ENCODE measurements at regions not wholly inside any gene's neighbourhood (a gene's known extent, or its start where the extent isn't known, plus 50 kb on each side); places are given as distances from the start of the nearest gene placed in this dataset.
A peak's percentile ranks its signal among the peaks of the same experiment; 100 is the strongest.

GRCh38 chr3:106217745-106218144 lies 348.9 kb upstream of the CBLB start:
- no peak for DNase-seq

- DNase-seq, result no peak
These were observed 358.3 kb upstream of the CBLB start for GRCh38 chr3:106227068-106227467.

- DNase-seq, result no peak
These were observed 359.5 kb upstream of the CBLB start for GRCh38 chr3:106228271-106228670.

- DNase-seq, result no peak
These were observed 360.9 kb upstream of the CBLB start for GRCh38 chr3:106229495-106230278.

GRCh38 chr3:106231086-106231485 lies 362.3 kb upstream of the CBLB start:
- no peak for DNase-seq

- no peak for DNase-seq
These were observed 364.1 kb upstream of the CBLB start for GRCh38 chr3:106232956-106233355.

- no peak for DNase-seq
These were observed 370.4 kb upstream of the CBLB start for GRCh38 chr3:106239195-106239697.

- DNase-seq, result no peak
These were observed 372.8 kb upstream of the CBLB start for GRCh38 chr3:106241593-106241992.

- peak; percentile 13 for DNase-seq
These were observed 374.0 kb upstream of the CBLB start for GRCh38 chr3:106242781-106243180.

GRCh38 chr3:106245400-106245799 lies 376.6 kb upstream of the CBLB start:
- DNase-seq, result no peak

- no peak for DNase-seq
These were observed 379.3 kb upstream of the CBLB start for GRCh38 chr3:106247902-106248684.

- DNase-seq, result no peak
These were observed 380.3 kb upstream of the CBLB start for GRCh38 chr3:106249159-106249558.

GRCh38 chr3:106249981-106250380 lies 381.2 kb upstream of the CBLB start:
- DNase-seq, result no peak

GRCh38 chr3:106251160-106251892 lies 382.5 kb upstream of the CBLB start:
- DNase-seq, result no peak

GRCh38 chr3:106255870-106256248 lies 387.0 kb upstream of the CBLB start:
- no peak for DNase-seq

- no peak for DNase-seq
These were observed 387.6 kb upstream of the CBLB start for GRCh38 chr3:106256249-106256957.

GRCh38 chr3:106257172-106257571 lies 388.4 kb upstream of the CBLB start:
- no peak for DNase-seq

GRCh38 chr3:106261396-106261795 lies 392.6 kb upstream of the CBLB start:
- no peak for DNase-seq

GRCh38 chr3:106261915-106262683 lies 393.3 kb upstream of the CBLB start:
- DNase-seq, result no peak

GRCh38 chr3:106263011-106263410 lies 394.2 kb upstream of the CBLB start:
- DNase-seq, result no peak

- no peak for DNase-seq
These were observed 394.7 kb upstream of the CBLB start for GRCh38 chr3:106263546-106263945.
